Cardiac fibroblast (primary cell): ENCODE measurements at regions not wholly inside any gene's neighbourhood (a gene's known extent, or its start where the extent isn't known, plus 50 kb on each side); places are given as distances from the start of the nearest gene placed in this dataset.

ENCODE experiments used
- DNase-seq, 2 donors: peaks; one replicate each; pipeline versions ENCODE4 v3.0.0 to v3.0.0-alpha.2; 2010; ENCODE audit warnings: low read depth in 2 of 2
- H3K4me3 ChIP-seq, 2 donors: replicated peaks in 1 of 2; 1 replicate in 1 of 2; 2 replicates in 1 of 2; pipeline ENCODE4 v1.5.1; 2011; ENCODE audit warnings: low read depth in 2 of 2, low read length in 2 of 2, mild to moderate bottlenecking in 2 of 2, moderate library complexity in 1 of 2
- TF ChIP-seq, protein P1 (sequence below): IDR thresholded peaks from one replicate; pipeline ENCODE4 v1.5.1; 2011; ENCODE audit warnings: low read depth, mild to moderate bottlenecking, low read length, inconsistent platforms

DNA sequence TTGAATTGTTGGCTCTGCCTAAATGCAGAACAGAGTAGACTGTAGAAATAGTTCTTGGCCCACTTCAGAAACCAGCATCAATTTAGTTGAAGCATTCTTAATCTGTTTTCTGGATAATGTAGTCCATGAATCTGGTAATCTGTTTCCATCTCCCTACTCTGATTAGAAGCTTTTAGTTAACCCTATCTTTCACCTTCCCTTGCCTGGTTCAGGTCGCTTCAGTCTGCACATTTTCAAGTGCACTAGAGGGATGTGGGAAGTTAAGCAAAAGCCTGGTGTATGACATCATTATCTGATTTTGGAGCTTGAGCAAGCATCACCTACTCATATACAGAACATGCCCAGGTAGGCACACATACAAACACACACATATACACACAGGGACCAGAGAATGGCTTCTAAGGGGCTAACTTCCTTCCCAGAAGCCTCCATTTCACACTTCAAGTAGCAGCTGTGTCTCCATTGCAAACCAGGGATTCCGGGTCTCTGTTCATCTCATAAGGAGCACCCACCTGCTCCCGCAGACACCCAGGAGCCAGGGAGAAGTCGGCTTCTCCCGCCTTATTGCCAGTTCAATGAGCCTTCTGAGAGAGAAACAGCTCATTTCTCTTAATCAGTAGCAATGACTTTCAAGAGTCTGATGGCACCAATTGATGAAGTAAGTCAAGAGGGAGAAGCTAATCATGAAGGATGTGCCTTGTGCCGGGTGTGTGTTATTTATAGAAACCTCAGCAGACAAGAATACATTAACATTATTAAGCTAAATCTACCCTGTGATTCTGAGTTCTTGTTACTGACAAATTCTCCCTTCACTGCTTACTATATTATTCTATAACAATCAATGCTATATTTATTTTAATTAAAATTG is 347.9 kb upstream of the STAC start:
- TF ChIP-seq, protein P1, sequence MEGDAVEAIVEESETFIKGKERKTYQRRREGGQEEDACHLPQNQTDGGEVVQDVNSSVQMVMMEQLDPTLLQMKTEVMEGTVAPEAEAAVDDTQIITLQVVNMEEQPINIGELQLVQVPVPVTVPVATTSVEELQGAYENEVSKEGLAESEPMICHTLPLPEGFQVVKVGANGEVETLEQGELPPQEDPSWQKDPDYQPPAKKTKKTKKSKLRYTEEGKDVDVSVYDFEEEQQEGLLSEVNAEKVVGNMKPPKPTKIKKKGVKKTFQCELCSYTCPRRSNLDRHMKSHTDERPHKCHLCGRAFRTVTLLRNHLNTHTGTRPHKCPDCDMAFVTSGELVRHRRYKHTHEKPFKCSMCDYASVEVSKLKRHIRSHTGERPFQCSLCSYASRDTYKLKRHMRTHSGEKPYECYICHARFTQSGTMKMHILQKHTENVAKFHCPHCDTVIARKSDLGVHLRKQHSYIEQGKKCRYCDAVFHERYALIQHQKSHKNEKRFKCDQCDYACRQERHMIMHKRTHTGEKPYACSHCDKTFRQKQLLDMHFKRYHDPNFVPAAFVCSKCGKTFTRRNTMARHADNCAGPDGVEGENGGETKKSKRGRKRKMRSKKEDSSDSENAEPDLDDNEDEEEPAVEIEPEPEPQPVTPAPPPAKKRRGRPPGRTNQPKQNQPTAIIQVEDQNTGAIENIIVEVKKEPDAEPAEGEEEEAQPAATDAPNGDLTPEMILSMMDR, result no peak
- DNase-seq, result no peak
- H3K4me3 ChIP-seq, result no peak overlapping the region

DNA sequence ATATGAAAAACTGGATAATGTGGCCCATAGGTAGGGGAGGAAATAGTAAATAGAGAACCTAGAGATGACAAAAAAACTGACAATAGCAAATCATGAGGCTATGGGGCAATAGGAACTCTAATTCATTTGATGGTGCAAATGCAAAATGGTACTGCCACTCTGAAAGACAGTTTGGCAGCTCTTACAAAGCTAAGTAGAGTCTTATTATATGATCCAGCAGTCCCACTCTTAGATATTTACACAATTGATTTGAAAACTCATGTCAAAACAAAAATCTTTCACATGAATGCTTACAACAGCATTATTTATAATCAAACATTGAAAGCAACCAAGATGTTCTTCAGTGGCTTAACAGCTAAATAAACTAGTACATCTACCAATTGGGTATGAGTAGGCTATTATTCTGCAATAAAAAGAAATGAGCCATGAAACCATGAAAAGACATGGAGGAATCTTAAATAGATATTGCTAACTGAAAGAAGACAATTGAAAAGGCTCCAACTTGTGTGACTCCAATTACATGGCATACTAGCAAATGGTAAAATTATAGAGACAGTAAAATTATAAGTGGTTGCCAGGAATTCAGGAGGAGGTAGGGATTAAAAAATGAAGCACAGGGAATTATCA is 321.8 kb upstream of the STAC start:
- TF ChIP-seq, protein P1, result no peak
- no peak for DNase-seq

DNA sequence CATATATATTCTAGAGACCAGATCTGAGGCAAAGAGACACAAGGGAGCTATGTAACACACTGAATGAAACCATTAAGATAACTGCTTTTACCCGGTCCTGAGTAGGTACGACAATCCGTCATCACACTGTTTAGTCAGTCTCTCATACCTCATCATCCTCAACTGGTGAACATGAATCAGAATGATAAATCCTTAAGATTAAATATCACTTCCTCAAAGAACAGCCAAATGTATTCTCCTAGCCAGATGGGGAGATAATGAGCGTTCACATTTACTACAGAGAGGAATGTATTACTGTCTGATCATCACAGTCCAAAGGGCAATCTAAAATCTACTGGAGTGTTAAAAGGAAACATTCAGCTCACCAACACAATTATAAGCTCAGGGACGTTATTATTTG is 319.4 kb upstream of the STAC start:
- TF ChIP-seq, protein P1, result no peak

More for the DNA sequence above, 321.8 kb upstream of the STAC start:
- no peak overlapping the region for H3K4me3 ChIP-seq

DNA sequence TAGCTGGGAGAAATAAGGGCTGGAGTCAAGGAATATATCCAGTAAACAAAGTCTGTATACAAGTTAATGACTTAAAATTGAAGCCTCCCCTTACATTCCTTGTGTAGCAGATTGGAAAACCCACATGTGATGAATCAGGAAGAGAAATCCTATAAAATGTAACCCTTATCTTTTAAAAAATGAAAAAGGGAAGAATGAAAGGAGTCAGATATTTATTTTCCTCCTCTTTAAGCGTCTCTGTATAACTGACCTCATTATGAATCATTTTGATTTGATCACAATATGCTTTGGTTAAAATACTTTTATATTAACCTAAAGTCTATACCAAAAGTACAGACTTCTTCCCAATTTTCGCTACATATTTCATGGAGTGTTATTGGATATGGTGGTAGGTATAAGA is 316.3 kb upstream of the STAC start:
- TF ChIP-seq, protein P1, result no peak
- H3K4me3 ChIP-seq, result no peak overlapping the region
- DNase-seq, result no peak

More for the DNA sequence above, 319.4 kb upstream of the STAC start:
- H3K4me3 ChIP-seq, result no peak overlapping the region
- DNase-seq, result no peak

DNA sequence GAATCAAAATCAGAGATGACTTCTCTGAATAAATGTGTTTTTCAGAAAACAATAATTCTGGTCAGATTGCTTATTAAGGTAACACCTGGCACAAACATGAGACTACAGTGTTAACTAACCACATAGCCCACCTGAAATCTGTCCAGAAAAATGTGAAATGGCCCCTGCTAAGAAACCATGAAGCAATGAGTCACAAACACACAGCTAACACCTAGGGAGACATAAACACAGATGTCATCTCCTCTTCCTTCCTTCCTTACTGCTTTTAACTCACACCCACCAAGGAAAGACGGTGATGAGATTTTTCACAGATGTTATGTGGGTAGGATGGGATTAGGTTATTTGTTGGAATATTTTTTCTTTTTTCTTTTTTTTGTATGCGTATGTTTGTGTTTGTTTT is 315.0 kb upstream of the STAC start:
- no peak overlapping the region for H3K4me3 ChIP-seq
- DNase-seq, result no peak
- TF ChIP-seq, protein P1, result no peak

DNA sequence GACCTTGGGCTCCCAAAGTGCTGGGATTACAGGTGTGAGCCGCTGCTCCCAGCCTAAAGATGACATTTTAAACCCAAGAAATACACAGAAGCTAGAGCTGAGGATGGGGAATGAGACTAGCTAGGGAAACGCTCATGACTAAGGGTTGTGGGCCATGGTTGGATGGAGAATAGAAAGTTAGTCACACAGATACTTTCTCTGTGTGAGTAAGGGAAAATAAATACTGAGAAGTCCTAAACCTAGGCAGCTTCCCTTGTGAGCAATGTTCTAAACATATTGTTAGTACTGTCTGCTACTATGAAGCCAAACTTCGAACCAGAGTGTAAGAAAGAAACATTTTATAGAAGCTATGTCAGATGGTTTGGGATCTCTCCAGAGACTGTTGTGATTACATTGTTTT is 304.8 kb upstream of the STAC start:
- TF ChIP-seq, protein P1, result no peak
- H3K4me3 ChIP-seq, result no peak overlapping the region
- DNase-seq, result peak in 1 of 2 donors; percentile 37
